ENCODE measurements at regions not wholly inside any gene's neighbourhood (a gene's known extent, or its start where the extent isn't known, plus 50 kb on each side); places are given as distances from the start of the nearest gene placed in this dataset.
"Not testable (repeated sequence)": the region's sequence is repeated elsewhere in the genome, so short reads cannot be mapped to it uniquely, and the experiment has no call there.

GRCh38 chr7:149714081-149714909 lies 59.1 kb downstream of the ZNF467 start:
- DNase-seq, result peak; percentile 96

GRCh38 chr7:149713731-149714068 lies 59.7 kb downstream of the ZNF467 start:
- no peak for DNase-seq

GRCh38 chr7:149713061-149713730 lies 60.2 kb downstream of the ZNF467 start:
- DNase-seq, result no peak

GRCh38 chr7:149708026-149708425 lies 65.4 kb downstream of the ZNF467 start:
- no peak for DNase-seq

GRCh38 chr7:149707448-149707886 lies 65.9 kb downstream of the ZNF467 start:
- no peak for DNase-seq

GRCh38 chr7:149706398-149706797 lies 67.0 kb downstream of the ZNF467 start:
- DNase-seq, result no peak

GRCh38 chr7:149704507-149704906 lies 68.9 kb downstream of the ZNF467 start:
- DNase-seq, result no peak

GRCh38 chr7:149703044-149703650 lies 70.2 kb downstream of the ZNF467 start:
- DNase-seq, result no peak

- no peak for DNase-seq
Observed at GRCh38 chr7:149701495-149702240, 71.7 kb downstream of the ZNF467 start.

GRCh38 chr7:149697767-149698166 lies 75.6 kb downstream of the ZNF467 start:
- DNase-seq, result not testable (repeated sequence)

- no peak for DNase-seq
Observed at GRCh38 chr7:149696280-149696679, 77.1 kb downstream of the ZNF467 start.

- no peak for DNase-seq
Observed at GRCh38 chr7:149692557-149692982, 80.8 kb downstream of the ZNF467 start.

GRCh38 chr7:149692056-149692455 lies 81.3 kb downstream of the ZNF467 start:
- no peak for DNase-seq

GRCh38 chr7:149690688-149691446 lies 82.5 kb downstream of the ZNF467 start:
- peak; percentile 40 for DNase-seq

GRCh38 chr7:149689291-149689721 lies 84.1 kb downstream of the ZNF467 start:
- DNase-seq, result no peak

GRCh38 chr7:149688836-149689235 lies 84.6 kb downstream of the ZNF467 start:
- DNase-seq, result no peak

- not testable (repeated sequence) for DNase-seq
Observed at GRCh38 chr7:149687820-149688219, 85.6 kb downstream of the ZNF467 start.

- no peak for DNase-seq
Observed at GRCh38 chr7:149686449-149686848, 86.9 kb downstream of the ZNF467 start.

- DNase-seq, result no peak
Observed at GRCh38 chr7:149686011-149686410, 87.4 kb downstream of the ZNF467 start.

GRCh38 chr7:149685455-149685854 lies 87.9 kb downstream of the ZNF467 start:
- no peak for DNase-seq

GRCh38 chr7:149683898-149684297 lies 89.5 kb downstream of the ZNF467 start:
- DNase-seq, result no peak

- DNase-seq, result no peak
Observed at GRCh38 chr7:149683181-149683580, 90.2 kb downstream of the ZNF467 start.

All from stimulated activated CD4-positive, alpha-beta T cell treated with anti-CD3 and anti-CD28 coated beads, Interleukin-15, amount 100 ng/mL, for 24 hours (primary cell).